ENCODE measurements at regions not wholly inside any gene's neighbourhood (a gene's known extent, or its start where the extent isn't known, plus 50 kb on each side); places are given as distances from the start of the nearest gene placed in this dataset.

DNA sequence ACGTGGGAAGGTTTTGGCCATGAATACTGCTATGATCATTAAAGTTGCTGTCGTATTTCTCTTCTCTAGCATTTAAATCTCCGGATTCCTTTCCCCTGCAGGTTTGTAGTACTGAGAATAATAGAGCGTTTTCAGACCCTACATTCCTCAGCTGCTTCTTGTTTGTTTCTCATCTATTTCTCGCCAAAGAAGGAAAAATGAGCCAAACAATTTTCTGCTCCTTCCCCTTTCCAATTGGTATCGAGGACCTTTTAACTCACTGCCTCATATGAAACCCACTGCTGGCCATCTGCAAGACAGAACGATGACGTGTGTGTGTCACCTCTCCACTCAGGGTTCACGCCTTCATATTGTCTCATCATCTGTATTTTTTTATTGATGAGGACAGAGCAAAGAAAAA lies 689.4 kb upstream of the WWC1 start:
- H3K4me1 ChIP-seq (ENCODE audit: control insufficient read depth, insufficient read depth, low read length): no peaks in the 10 kb centered on the region
- no peaks in the 10 kb centered on the region for H3K36me3 ChIP-seq (ENCODE audit: control insufficient read depth, insufficient read depth, low read length)
- H3K9me3 ChIP-seq (ENCODE audit: control insufficient read depth, insufficient read depth, low read depth, low read length): no peaks in the 10 kb centered on the region
- no peak overlapping the region for H3K9ac ChIP-seq (ENCODE audit: low read length)
- no peaks in the 10 kb centered on the region for H3K27me3 ChIP-seq (ENCODE audit: control insufficient read depth, insufficient read depth, low read length)
- no peak overlapping the region for H3K4me3 ChIP-seq (ENCODE audit: low read depth, low read length)
- no peak overlapping the region for H3K27ac ChIP-seq (ENCODE audit: low read depth, low read length)

- Histone ChIP-seq H3K9ac (ENCODE audit: low read length) (no peak overlapping the region), H3K27ac (ENCODE audit: low read depth, low read length) (no peak overlapping the region), H3K27me3 (ENCODE audit: control insufficient read depth, insufficient read depth, low read length) (no peaks in the 10 kb centered on the region), H3K9me3 (ENCODE audit: control insufficient read depth, insufficient read depth, low read depth, low read length) (no peaks in the 10 kb centered on the region), H3K36me3 (ENCODE audit: control insufficient read depth, insufficient read depth, low read length) (no peaks in the 10 kb centered on the region), H3K4me3 (ENCODE audit: low read depth, low read length) (no peak overlapping the region), H3K4me1 (ENCODE audit: control insufficient read depth, insufficient read depth, low read length) (no peaks in the 10 kb centered on the region)
These were observed 688.3 kb upstream of the WWC1 start for GRCh38 chr5:167603135-167603534.

GRCh38 chr5:167608390-167609272 lies 682.8 kb upstream of the WWC1 start:
- no peaks in the 10 kb centered on the region for H3K4me1 ChIP-seq (ENCODE audit: control insufficient read depth, insufficient read depth, low read length)
- H3K4me3 ChIP-seq (ENCODE audit: low read depth, low read length): no peak overlapping the region
- H3K27ac ChIP-seq (ENCODE audit: low read depth, low read length): no peak overlapping the region
- H3K27me3 ChIP-seq (ENCODE audit: control insufficient read depth, insufficient read depth, low read length): no peaks in the 10 kb centered on the region
- no peaks in the 10 kb centered on the region for H3K36me3 ChIP-seq (ENCODE audit: control insufficient read depth, insufficient read depth, low read length)
- H3K9me3 ChIP-seq (ENCODE audit: control insufficient read depth, insufficient read depth, low read depth, low read length): no peaks in the 10 kb centered on the region
- H3K9ac ChIP-seq (ENCODE audit: low read length): no peak overlapping the region

DNA sequence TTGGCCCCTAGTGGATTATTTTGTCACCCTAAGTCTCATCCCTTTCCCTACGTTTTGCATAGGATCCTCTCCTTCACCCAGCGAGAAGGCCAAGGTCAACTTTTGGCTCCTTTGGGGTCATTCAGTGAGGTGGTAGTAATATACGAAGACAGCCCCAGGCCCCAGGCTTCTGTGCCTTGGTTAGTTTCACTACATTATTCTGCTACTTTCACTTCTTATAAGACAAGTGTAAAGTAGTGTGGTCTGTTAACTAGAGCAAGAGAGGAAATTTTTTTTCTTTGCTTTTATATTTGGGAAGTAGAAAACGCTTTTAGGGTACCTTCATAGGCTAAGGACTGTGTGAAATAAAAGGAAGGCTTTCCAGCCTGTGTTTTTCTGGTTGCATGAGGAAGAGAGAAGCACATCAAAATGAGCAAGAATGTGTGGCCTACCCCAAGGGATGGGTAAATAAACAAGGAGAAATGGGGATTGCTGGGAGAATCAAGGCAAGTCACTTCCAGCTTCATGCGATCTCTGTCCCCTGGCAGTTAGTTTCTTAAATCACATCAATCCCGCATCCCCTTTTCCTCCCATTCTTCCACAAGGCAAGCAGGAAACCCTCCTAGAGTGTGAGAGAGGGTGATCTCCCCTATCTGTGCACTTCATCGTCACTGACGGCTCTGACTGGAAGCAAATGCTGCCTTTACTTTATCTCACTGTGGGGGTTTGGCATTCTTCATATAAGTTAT lies 677.0 kb upstream of the WWC1 start:
- Histone ChIP-seq H3K4me3 (ENCODE audit: low read depth, low read length) (no peak overlapping the region), H3K27me3 (ENCODE audit: control insufficient read depth, insufficient read depth, low read length) (no peaks in the 10 kb centered on the region), H3K9me3 (ENCODE audit: control insufficient read depth, insufficient read depth, low read depth, low read length) (no peaks in the 10 kb centered on the region), H3K4me1 (ENCODE audit: control insufficient read depth, insufficient read depth, low read length) (0 out of 2 replicates have a peak, but pooled peaks cover 3% of the 10 kb centered on the region), H3K9ac (ENCODE audit: low read length) (no peak overlapping the region), H3K36me3 (ENCODE audit: control insufficient read depth, insufficient read depth, low read length) (no peaks in the 10 kb centered on the region), H3K27ac (ENCODE audit: low read depth, low read length) (no peak overlapping the region)

GRCh38 chr5:167616043-167616890 lies 675.2 kb upstream of the WWC1 start:
- Histone ChIP-seq H3K27me3 (ENCODE audit: control insufficient read depth, insufficient read depth, low read length) (no peaks in the 10 kb centered on the region), H3K9me3 (ENCODE audit: control insufficient read depth, insufficient read depth, low read depth, low read length) (no peaks in the 10 kb centered on the region), H3K9ac (ENCODE audit: low read length) (no peak overlapping the region), H3K27ac (ENCODE audit: low read depth, low read length) (no peak overlapping the region), H3K4me3 (ENCODE audit: low read depth, low read length) (no peak overlapping the region), H3K4me1 (ENCODE audit: control insufficient read depth, insufficient read depth, low read length) (0 out of 2 replicates have a peak, but pooled peaks cover 3% of the 10 kb centered on the region), H3K36me3 (ENCODE audit: control insufficient read depth, insufficient read depth, low read length) (no peaks in the 10 kb centered on the region)

DNA sequence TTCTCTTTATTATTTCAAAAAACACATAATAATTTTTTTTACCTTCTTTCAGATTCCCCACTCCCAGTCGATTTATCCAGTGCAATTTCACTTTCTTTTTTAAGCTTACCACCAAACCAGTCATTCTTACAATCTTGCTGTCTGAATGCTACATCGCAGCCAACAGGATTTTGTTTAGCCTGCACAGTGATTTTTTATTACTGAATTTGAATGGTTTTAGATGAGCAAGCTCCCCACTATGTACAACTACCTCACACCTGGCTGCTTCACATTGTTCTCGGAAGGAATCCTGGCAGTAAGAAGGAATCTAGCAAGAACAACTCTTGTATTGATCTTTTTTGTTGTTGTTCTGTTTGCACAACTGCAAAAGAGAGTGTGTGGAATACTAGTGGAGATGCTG lies 668.1 kb upstream of the WWC1 start:
- Histone ChIP-seq H3K27ac (ENCODE audit: low read depth, low read length) (no peak overlapping the region), H3K4me3 (ENCODE audit: low read depth, low read length) (no peak overlapping the region), H3K4me1 (ENCODE audit: control insufficient read depth, insufficient read depth, low read length) (no peaks in the 10 kb centered on the region), H3K9ac (ENCODE audit: low read length) (no peak overlapping the region), H3K9me3 (ENCODE audit: control insufficient read depth, insufficient read depth, low read depth, low read length) (peaks cover 4% of the 10 kb centered on the region; the same call in 1 of the 2 replicates), H3K27me3 (ENCODE audit: control insufficient read depth, insufficient read depth, low read length) (no peaks in the 10 kb centered on the region), H3K36me3 (ENCODE audit: control insufficient read depth, insufficient read depth, low read length) (no peaks in the 10 kb centered on the region)

- H3K9ac ChIP-seq (ENCODE audit: low read length): no peak overlapping the region
- no peaks in the 10 kb centered on the region for H3K27me3 ChIP-seq (ENCODE audit: control insufficient read depth, insufficient read depth, low read length)
- H3K9me3 ChIP-seq (ENCODE audit: control insufficient read depth, insufficient read depth, low read depth, low read length): peaks cover 4% of the 10 kb centered on the region; the same call in 1 of the 2 replicates
- H3K4me1 ChIP-seq (ENCODE audit: control insufficient read depth, insufficient read depth, low read length): no peaks in the 10 kb centered on the region
- H3K27ac ChIP-seq (ENCODE audit: low read depth, low read length): no peak overlapping the region
- no peaks in the 10 kb centered on the region for H3K36me3 ChIP-seq (ENCODE audit: control insufficient read depth, insufficient read depth, low read length)
- no peak overlapping the region for H3K4me3 ChIP-seq (ENCODE audit: low read depth, low read length)
These were observed 667.4 kb upstream of the WWC1 start for GRCh38 chr5:167624053-167624452.

- Histone ChIP-seq H3K27ac (ENCODE audit: low read depth, low read length) (no peak overlapping the region), H3K4me1 (ENCODE audit: control insufficient read depth, insufficient read depth, low read length) (no peaks in the 10 kb centered on the region; the same call in 1 of the 2 replicates), H3K36me3 (ENCODE audit: control insufficient read depth, insufficient read depth, low read length) (no peaks in the 10 kb centered on the region), H3K27me3 (ENCODE audit: control insufficient read depth, insufficient read depth, low read length) (no peaks in the 10 kb centered on the region), H3K9ac (ENCODE audit: low read length) (no peak overlapping the region), H3K4me3 (ENCODE audit: low read depth, low read length) (no peak overlapping the region), H3K9me3 (ENCODE audit: control insufficient read depth, insufficient read depth, low read depth, low read length) (peaks cover 4% of the 10 kb centered on the region; the same call in 1 of the 2 replicates)
These were observed 664.9 kb upstream of the WWC1 start for GRCh38 chr5:167626341-167627123.

DNA sequence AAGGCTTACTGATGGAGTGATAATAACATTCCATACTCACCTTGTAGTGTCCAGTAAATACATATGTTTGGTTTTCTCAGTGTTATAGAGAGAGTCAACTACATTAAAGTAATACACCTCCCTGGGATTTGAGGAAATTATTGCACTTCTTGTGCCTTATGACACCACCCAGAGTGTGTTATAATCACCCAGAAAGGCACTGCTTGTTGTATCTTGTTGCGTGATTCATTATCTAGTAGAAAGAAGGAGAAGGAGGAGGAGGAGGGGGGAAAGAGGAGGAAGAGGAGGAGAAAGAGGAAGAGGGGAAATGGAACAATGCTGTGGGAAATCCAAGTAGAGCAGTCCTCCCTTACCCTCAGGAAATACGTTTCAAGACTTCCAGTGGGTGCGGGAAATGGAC lies 661.8 kb upstream of the WWC1 start:
- Histone ChIP-seq H3K9me3 (ENCODE audit: control insufficient read depth, insufficient read depth, low read depth, low read length) (no peaks in the 10 kb centered on the region), H3K27ac (ENCODE audit: low read depth, low read length) (no peak overlapping the region), H3K4me1 (ENCODE audit: control insufficient read depth, insufficient read depth, low read length) (no peaks in the 10 kb centered on the region; the same call in 1 of the 2 replicates), H3K36me3 (ENCODE audit: control insufficient read depth, insufficient read depth, low read length) (no peaks in the 10 kb centered on the region), H3K4me3 (ENCODE audit: low read depth, low read length) (no peak overlapping the region), H3K9ac (ENCODE audit: low read length) (no peak overlapping the region), H3K27me3 (ENCODE audit: control insufficient read depth, insufficient read depth, low read length) (no peaks in the 10 kb centered on the region)

GRCh38 chr5:167631191-167631590 lies 660.3 kb upstream of the WWC1 start:
- Histone ChIP-seq H3K27me3 (ENCODE audit: control insufficient read depth, insufficient read depth, low read length) (no peaks in the 10 kb centered on the region), H3K4me3 (ENCODE audit: low read depth, low read length) (no peak overlapping the region), H3K4me1 (ENCODE audit: control insufficient read depth, insufficient read depth, low read length) (no peaks in the 10 kb centered on the region; the same call in 1 of the 2 replicates), H3K27ac (ENCODE audit: low read depth, low read length) (no peak overlapping the region), H3K36me3 (ENCODE audit: control insufficient read depth, insufficient read depth, low read length) (no peaks in the 10 kb centered on the region), H3K9me3 (ENCODE audit: control insufficient read depth, insufficient read depth, low read depth, low read length) (no peaks in the 10 kb centered on the region), H3K9ac (ENCODE audit: low read length) (no peak overlapping the region)
